ENCODE measurements at regions not wholly inside any gene's neighbourhood (a gene's known extent, or its start where the extent isn't known, plus 50 kb on each side); places are given as distances from the start of the nearest gene placed in this dataset.
"Not testable (repeated sequence)": the region's sequence is repeated elsewhere in the genome, so short reads cannot be mapped to it uniquely, and the experiment has no call there.

GRCh38 chr6:168871642-168872315 is 381.9 kb downstream of the THBS2 start:
- DNase-seq = no peak

GRCh38 chr6:168870982-168871381 is 382.7 kb downstream of the THBS2 start:
- no peak for DNase-seq

GRCh38 chr6:168867247-168868102 is 386.2 kb downstream of the THBS2 start:
- no peak for DNase-seq

GRCh38 chr6:168866534-168866933 is 387.1 kb downstream of the THBS2 start:
- DNase-seq = no peak

GRCh38 chr6:168865522-168865921 is 388.1 kb downstream of the THBS2 start:
- no peak for DNase-seq

- no peak for DNase-seq
Measured at GRCh38 chr6:168864541-168865460, 388.8 kb downstream of the THBS2 start.

GRCh38 chr6:168863467-168863866 is 390.2 kb downstream of the THBS2 start:
- DNase-seq = no peak

GRCh38 chr6:168862346-168862980 is 391.2 kb downstream of the THBS2 start:
- no peak for DNase-seq

- DNase-seq = no peak
Measured at GRCh38 chr6:168860987-168861386, 392.7 kb downstream of the THBS2 start.

- no peak for DNase-seq
Measured at GRCh38 chr6:168860341-168860740, 393.3 kb downstream of the THBS2 start.

- DNase-seq = no peak
Measured at GRCh38 chr6:168858926-168859325, 394.7 kb downstream of the THBS2 start.

- no peak for DNase-seq
Measured at GRCh38 chr6:168856914-168857313, 396.7 kb downstream of the THBS2 start.

- no peak for DNase-seq
Measured at GRCh38 chr6:168852376-168852884, 401.2 kb downstream of the THBS2 start.

GRCh38 chr6:168851460-168852375 is 401.9 kb downstream of the THBS2 start:
- no peak for DNase-seq

GRCh38 chr6:168850027-168850736 is 403.5 kb downstream of the THBS2 start:
- not testable (repeated sequence) for DNase-seq

GRCh38 chr6:168849459-168849858 is 404.2 kb downstream of the THBS2 start:
- no peak for DNase-seq

GRCh38 chr6:168848797-168849196 is 404.8 kb downstream of the THBS2 start:
- DNase-seq = no peak

GRCh38 chr6:168844821-168845609 is 404.0 kb downstream of the SMOC2 start:
- no peak for DNase-seq

- DNase-seq = not testable (repeated sequence)
Measured at GRCh38 chr6:168842632-168843212, 401.7 kb downstream of the SMOC2 start.

All from T-helper 1 cell (primary cell).